HEK293 (cell line): ENCODE measurements at regions not wholly inside any gene's neighbourhood (a gene's known extent, or its start where the extent isn't known, plus 50 kb on each side); places are given as distances from the start of the nearest gene placed in this dataset.

Experiments
- CTCF ChIA-PET: fragments of 350-600 bp; formaldehyde crosslinking; extraction: SDS; loops from one replicate; lab custom pipeline; 2021; ENCODE audit warnings: antibody characterized with exemption; lab: Yijun Ruan, JAX
- POLR2A ChIA-PET: fragments of 300-600 bp; formaldehyde crosslinking; extraction: SDS; loops from one replicate; lab custom pipeline; 2020; ENCODE audit warnings: antibody characterized with exemption, inconsistent platforms; lab: Yijun Ruan, JAX
- H3K27ac ChIP-seq: fragments of 200-500 bp; sonication (Bioruptor generic); 2 replicates; pipeline ENCODE4 v1.5.1; 2014; ENCODE audit warnings: low read depth, low read length, control low read depth, inconsistent platforms; ENCODE audit errors: extremely low read depth
- H3K36me3 ChIP-seq, 2 experiments: fragments of 200-500 bp in 1 of 2; sonication (Bioruptor generic) in 1 of 2; 1 replicate in 1 of 2; 2 replicates in 1 of 2; pipeline ENCODE4 v1.5.1; 2014 to 2017; ENCODE audit warnings: inconsistent platforms in 2 of 2, low read length in 2 of 2; ENCODE audit not compliant: control insufficient read depth in 2 of 2, insufficient read depth in 1 of 2
- H3K4me1 ChIP-seq: fragments of 200-500 bp; sonication (Bioruptor generic); 2 replicates; pipeline ENCODE4 v1.5.1; 2014; ENCODE audit warnings: mild to moderate bottlenecking, low read length, inconsistent platforms; ENCODE audit not compliant: control insufficient read depth, insufficient read depth
- H3K4me3 ChIP-seq: 2 replicates; pipeline ENCODE4 v1.5.1; 2011; ENCODE audit warnings: low read depth, mild to moderate bottlenecking, control low read depth, low read length, moderate library complexity
- H3K9me3 ChIP-seq: fragments of 200-500 bp; sonication (Bioruptor generic); 2 replicates; pipeline ENCODE4 v1.5.1; 2014; ENCODE audit warnings: low read depth, low read length, inconsistent platforms; ENCODE audit not compliant: control insufficient read depth, insufficient read depth
- BCL11A ChIP-seq: fragments of 450-650 bp; formaldehyde crosslinking; IDR thresholded peaks from 2 replicates; pipeline ENCODE4 v1.5.1; 2016; ENCODE audit warnings: low read depth, missing biosample characterization, missing genetic modification characterization
- GLI4 ChIP-seq: fragments of 450-650 bp; formaldehyde crosslinking; IDR thresholded peaks from 2 replicates; pipeline ENCODE4 v1.5.1; 2016; ENCODE audit warnings: missing biosample characterization, missing genetic modification characterization
- KLF7 ChIP-seq: fragments of 450-650 bp; formaldehyde crosslinking; IDR thresholded peaks from 2 replicates; pipeline ENCODE4 v1.5.1; 2016; ENCODE audit warnings: missing biosample characterization, missing genetic modification characterization, borderline replicate concordance
- KLF8 ChIP-seq: fragments of 450-650 bp; formaldehyde crosslinking; IDR thresholded peaks from 2 replicates; pipeline ENCODE4 v1.5.1; 2016; ENCODE audit warnings: missing biosample characterization, missing genetic modification characterization
- MEIS1 ChIP-seq: sonication (generic); formaldehyde crosslinking; IDR thresholded peaks from 2 replicates; pipeline ENCODE4 v1.8.1; 2022; ENCODE audit warnings: missing genetic modification reagents, mild to moderate bottlenecking, borderline replicate concordance
- RBAK ChIP-seq: fragments of 450-650 bp; formaldehyde crosslinking; IDR thresholded peaks from 2 replicates; pipeline ENCODE4 v1.5.1; 2016; ENCODE audit warnings: missing biosample characterization, missing genetic modification characterization
- WT1 ChIP-seq: fragments of 450-650 bp; formaldehyde crosslinking; IDR thresholded peaks from 2 replicates; pipeline ENCODE4 v1.5.1; 2016; ENCODE audit warnings: missing biosample characterization, missing genetic modification characterization
- YY1 ChIP-seq: fragments of 450-650 bp; formaldehyde crosslinking; IDR thresholded peaks from 2 replicates; pipeline ENCODE4 v1.5.1; 2018; ENCODE audit warnings: missing biosample characterization, missing genetic modification characterization
- ZNF140 ChIP-seq: fragments of 450-650 bp; formaldehyde crosslinking; IDR thresholded peaks from 2 replicates; pipeline ENCODE4 v1.5.1; 2016; ENCODE audit warnings: missing biosample characterization, missing genetic modification characterization
- ZNF16 ChIP-seq: fragments of 450-650 bp; formaldehyde crosslinking; IDR thresholded peaks from 2 replicates; pipeline ENCODE4 v1.5.1; 2016; ENCODE audit warnings: low read depth, missing biosample characterization, missing genetic modification characterization
- ZNF416 ChIP-seq: fragments of 450-650 bp; formaldehyde crosslinking; IDR thresholded peaks from 2 replicates; pipeline ENCODE4 v1.5.1; 2016; ENCODE audit warnings: missing biosample characterization, missing genetic modification characterization
- ZNF560 ChIP-seq: fragments of 450-650 bp; formaldehyde crosslinking; IDR thresholded peaks from 2 replicates; pipeline ENCODE4 v1.5.1; 2017; ENCODE audit warnings: missing biosample characterization, missing genetic modification characterization, borderline replicate concordance
- ZNF561 ChIP-seq: fragments of 450-650 bp; IDR thresholded peaks from 2 replicates; pipeline ENCODE4 v1.5.1; 2018; ENCODE audit warnings: missing biosample characterization, missing genetic modification characterization, borderline replicate concordance
- ZNF629 ChIP-seq: fragments of 450-650 bp; formaldehyde crosslinking; IDR thresholded peaks from 2 replicates; pipeline ENCODE4 v1.5.1; 2017; ENCODE audit warnings: missing biosample characterization, missing genetic modification characterization
- ZNF677 ChIP-seq: fragments of 450-650 bp; IDR thresholded peaks from 2 replicates; pipeline ENCODE4 v1.5.0; 2018; ENCODE audit warnings: missing biosample characterization, mild to moderate bottlenecking, missing genetic modification characterization, moderate library complexity
- TF ChIP-seq, protein P1 (sequence below): fragments of 450-650 bp; formaldehyde crosslinking; IDR thresholded peaks from 2 replicates; pipeline ENCODE4 v1.5.1; 2016; ENCODE audit warnings: missing biosample characterization, missing genetic modification characterization
- TF ChIP-seq, protein P2 (sequence below): fragments of 450-650 bp; formaldehyde crosslinking; IDR thresholded peaks from 2 replicates; pipeline ENCODE4 v1.5.1; 2016; ENCODE audit warnings: missing biosample characterization, missing genetic modification characterization
- TF ChIP-seq, protein P3 (sequence below): fragments of 450-650 bp; IDR thresholded peaks from 2 replicates; pipeline ENCODE4 v1.5.1; 2018; ENCODE audit warnings: missing biosample characterization, mild to moderate bottlenecking, missing genetic modification characterization
- TF ChIP-seq, protein P4 (sequence below): fragments of 450-650 bp; formaldehyde crosslinking; IDR thresholded peaks from 2 replicates; pipeline ENCODE4 v1.5.1; 2016; ENCODE audit warnings: missing biosample characterization, missing genetic modification characterization

DNA sequence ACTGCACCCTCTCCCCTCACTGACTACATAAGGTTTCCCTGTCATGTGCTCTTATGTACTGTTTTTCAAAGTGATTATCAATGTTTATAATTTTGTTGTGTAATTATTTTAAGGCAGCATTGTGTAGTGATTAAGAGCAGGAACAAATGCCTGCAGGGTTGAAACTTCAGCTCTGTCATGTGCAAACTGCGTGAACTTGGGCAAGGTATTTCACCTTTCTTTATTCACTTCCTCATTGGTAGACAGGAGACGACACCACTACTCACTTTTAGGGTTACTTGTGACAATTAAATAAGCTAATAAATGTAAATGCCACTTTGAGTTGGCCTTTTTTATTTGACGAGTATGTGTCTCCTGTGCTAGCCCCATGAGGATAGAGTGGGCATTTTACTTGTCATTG, 86.5 kb upstream of the E2F8 start:
- no peaks in the 10 kb centered on the region for H3K4me1 ChIP-seq
- no peak overlapping the region for H3K4me3 ChIP-seq
- ChIA-PET POLR2A (no interaction called here), CTCF (interaction anchor here (0.7 to 4.0 kb wide), 7 partner anchors 13 to 578 kb away, joined by 3 to 38 read pairs (median 4); no protein-coding TSS in a partner anchor)
- no peaks in the 10 kb centered on the region for H3K9me3 ChIP-seq
- TF ChIP-seq KLF7, result no peak
- no peak for TF ChIP-seq ZNF629 (tag by site-specific recombination)
- TF ChIP-seq, protein P1, sequence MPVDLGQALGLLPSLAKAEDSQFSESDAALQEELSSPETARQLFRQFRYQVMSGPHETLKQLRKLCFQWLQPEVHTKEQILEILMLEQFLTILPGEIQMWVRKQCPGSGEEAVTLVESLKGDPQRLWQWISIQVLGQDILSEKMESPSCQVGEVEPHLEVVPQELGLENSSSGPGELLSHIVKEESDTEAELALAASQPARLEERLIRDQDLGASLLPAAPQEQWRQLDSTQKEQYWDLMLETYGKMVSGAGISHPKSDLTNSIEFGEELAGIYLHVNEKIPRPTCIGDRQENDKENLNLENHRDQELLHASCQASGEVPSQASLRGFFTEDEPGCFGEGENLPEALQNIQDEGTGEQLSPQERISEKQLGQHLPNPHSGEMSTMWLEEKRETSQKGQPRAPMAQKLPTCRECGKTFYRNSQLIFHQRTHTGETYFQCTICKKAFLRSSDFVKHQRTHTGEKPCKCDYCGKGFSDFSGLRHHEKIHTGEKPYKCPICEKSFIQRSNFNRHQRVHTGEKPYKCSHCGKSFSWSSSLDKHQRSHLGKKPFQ (tag by site-specific recombination), result no peak
- no peak for TF ChIP-seq ZNF560 (tag by site-specific recombination)
- no peak for TF ChIP-seq ZNF677
- TF ChIP-seq ZNF561, result no peak
- TF ChIP-seq ZNF416, result no peak
- TF ChIP-seq ZNF16 (tag by site-specific recombination), result no peak
- TF ChIP-seq WT1 (tag by site-specific recombination), result no peak
- no peak for TF ChIP-seq RBAK (tag by site-specific recombination)
- TF ChIP-seq MEIS1 (CRISPR knock-in tag), result no peak
- no peak for TF ChIP-seq ZNF140
- TF ChIP-seq BCL11A (tag by site-specific recombination), result no peak
- H3K27ac ChIP-seq, result no peak overlapping the region
- no peaks in the 10 kb centered on the region for H3K36me3 ChIP-seq

DNA sequence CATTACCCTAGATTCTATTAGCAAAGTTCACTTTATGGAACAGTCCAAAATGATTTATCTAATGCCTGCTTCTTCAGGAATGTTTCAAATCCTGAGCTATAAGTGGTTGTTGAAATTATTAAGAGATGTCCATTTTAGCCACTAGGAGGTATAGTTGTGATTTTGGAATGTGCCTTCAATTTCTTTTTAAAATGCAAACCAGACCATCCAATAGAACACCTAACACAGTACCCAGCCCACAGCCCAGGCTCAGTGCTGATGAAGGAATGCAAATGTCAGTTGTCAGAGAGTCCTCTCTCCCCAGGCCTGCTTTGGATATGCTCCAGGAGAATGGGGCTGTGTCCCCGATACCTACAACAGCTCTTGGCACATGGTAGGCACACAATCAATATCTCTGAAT, 85.8 kb upstream of the E2F8 start:
- no peak overlapping the region for H3K27ac ChIP-seq
- POLR2A ChIA-PET, result no interaction called here
- H3K9me3 ChIP-seq, result no peaks in the 10 kb centered on the region
- no peak overlapping the region for H3K4me3 ChIP-seq
- TF ChIP-seq, protein P2, sequence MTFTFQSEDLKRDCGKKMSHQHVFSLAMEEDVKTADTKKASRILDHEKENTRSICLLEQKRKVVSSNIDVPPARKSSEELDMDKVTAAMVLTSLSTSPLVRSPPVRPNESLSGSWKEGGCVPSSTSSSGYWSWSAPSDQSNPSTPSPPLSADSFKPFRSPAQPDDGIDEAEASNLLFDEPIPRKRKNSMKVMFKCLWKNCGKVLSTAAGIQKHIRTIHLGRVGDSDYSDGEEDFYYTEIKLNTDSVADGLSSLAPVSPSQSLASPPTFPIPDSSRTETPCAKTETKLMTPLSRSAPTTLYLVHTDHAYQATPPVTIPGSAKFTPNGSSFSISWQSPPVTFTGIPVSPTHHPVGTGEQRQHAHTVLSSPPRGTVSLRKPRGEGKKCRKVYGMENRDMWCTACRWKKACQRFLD (tag by site-specific recombination), result no peak
- TF ChIP-seq, protein P3, sequence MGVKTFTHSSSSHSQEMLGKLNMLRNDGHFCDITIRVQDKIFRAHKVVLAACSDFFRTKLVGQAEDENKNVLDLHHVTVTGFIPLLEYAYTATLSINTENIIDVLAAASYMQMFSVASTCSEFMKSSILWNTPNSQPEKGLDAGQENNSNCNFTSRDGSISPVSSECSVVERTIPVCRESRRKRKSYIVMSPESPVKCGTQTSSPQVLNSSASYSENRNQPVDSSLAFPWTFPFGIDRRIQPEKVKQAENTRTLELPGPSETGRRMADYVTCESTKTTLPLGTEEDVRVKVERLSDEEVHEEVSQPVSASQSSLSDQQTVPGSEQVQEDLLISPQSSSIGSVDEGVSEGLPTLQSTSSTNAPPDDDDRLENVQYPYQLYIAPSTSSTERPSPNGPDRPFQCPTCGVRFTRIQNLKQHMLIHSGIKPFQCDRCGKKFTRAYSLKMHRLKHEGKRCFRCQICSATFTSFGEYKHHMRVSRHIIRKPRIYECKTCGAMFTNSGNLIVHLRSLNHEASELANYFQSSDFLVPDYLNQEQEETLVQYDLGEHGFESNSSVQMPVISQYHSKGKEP (tag by site-specific recombination), result no peak
- TF ChIP-seq ZNF16 (tag by site-specific recombination) (no peak), KLF8 (no peak), YY1 (tag by site-specific recombination) (no peak), GLI4 (tag by site-specific recombination) (no peak), KLF7 (no peak)
- TF ChIP-seq, protein P4, sequence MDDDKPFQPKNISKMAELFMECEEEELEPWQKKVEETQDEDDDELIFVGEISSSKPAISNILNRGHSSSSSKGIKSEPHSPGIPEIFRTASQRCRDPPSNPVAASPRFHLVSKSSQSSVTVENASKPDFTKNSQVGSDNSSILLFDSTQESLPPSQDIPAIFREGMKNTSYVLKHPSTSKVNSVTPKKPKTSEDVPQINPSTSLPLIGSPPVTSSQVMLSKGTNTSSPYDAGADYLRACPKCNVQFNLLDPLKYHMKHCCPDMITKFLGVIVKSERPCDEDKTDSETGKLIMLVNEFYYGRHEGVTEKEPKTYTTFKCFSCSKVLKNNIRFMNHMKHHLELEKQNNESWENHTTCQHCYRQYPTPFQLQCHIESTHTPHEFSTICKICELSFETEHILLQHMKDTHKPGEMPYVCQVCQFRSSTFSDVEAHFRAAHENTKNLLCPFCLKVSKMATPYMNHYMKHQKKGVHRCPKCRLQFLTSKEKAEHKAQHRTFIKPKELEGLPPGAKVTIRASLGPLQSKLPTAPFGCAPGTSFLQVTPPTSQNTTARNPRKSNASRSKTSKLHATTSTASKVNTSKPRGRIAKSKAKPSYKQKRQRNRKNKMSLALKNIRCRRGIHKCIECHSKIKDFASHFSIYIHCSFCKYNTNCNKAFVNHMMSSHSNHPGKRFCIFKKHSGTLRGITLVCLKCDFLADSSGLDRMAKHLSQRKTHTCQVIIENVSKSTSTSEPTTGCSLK (tag by site-specific recombination), result no peak
- no peaks in the 10 kb centered on the region for H3K4me1 ChIP-seq
- CTCF ChIA-PET, result interaction anchor here (0.6 to 4.0 kb wide), 16 partner anchors 10 to 579 kb away, joined by 3 to 38 read pairs (median 4); no protein-coding TSS in a partner anchor
- no peaks in the 10 kb centered on the region for H3K36me3 ChIP-seq
